ENCODE measurements at regions not wholly inside any gene's neighbourhood (a gene's known extent, or its start where the extent isn't known, plus 50 kb on each side); places are given as distances from the start of the nearest gene placed in this dataset.

- no peak for TF ChIP-seq CTCF (IDR thresholded peaks at IDR 0.05; ENCODE audit: low read depth, low read length)
- no peaks in the 10 kb centered on the region for H3K4me1 ChIP-seq (ENCODE audit: low read depth)
- no peak overlapping the region for H3K4me3 ChIP-seq
- no peak overlapping the region for H3K27ac ChIP-seq
- DNase-seq (ENCODE audit: low read depth in 1 of 2, low spot score in 1 of 2), result peak; percentile 2 to 25
- no peaks in the 10 kb centered on the region for H3K36me3 ChIP-seq
- H3K9me3 ChIP-seq (ENCODE audit: low read depth), result no peaks in the 10 kb centered on the region
- H3K27me3 ChIP-seq, result no peaks in the 10 kb centered on the region
Observed at GRCh38 chr5:31107091-31107518, 86.4 kb upstream of the CDH6 start.

DNA sequence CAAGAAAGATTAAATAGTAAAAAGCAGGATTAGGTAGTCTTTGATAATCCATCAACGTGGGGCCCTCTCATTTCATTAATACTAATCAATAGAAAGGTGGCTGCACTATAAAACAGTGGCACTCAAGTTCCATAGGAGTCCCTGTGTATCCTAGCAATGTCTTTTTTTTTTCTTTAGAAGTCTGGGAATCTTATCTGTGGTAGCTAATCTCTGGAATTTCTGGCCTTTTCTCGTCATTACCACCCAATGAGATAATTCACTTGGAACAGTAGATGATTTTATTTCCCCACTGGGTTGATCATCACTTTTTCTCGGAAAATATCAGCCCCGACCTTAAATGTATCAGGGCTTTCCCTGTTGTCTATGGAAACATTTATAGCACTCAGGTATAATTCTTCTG, 86.8 kb upstream of the CDH6 start:
- peak in 1 of 2 donors; percentile 61 for DNase-seq (ENCODE audit: low read depth in 1 of 2, low spot score in 1 of 2)
- no peak overlapping the region for H3K4me3 ChIP-seq

DNA sequence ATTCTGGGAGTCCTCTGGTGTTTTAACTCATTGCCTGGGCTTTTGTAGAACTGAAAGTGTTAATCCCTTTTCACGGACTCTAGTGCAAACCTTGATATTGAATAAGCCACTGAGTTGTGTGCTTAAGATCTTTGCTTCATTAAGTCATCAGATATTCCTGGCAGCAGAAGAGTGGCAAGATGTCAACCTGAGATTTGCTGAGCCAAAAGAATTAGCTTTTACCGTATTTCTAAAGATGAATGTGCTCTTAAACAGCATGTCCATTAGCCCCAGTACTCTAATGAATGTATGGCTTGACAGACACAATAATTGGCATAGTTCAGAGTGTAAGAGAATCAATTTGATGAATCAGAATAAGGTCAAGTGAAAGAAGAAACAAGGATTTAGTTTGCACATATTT, 87.2 kb upstream of the CDH6 start:
- H3K27me3 ChIP-seq, result no peaks in the 10 kb centered on the region
- H3K36me3 ChIP-seq, result no peaks in the 10 kb centered on the region
- no peaks in the 10 kb centered on the region for H3K9me3 ChIP-seq (ENCODE audit: low read depth)
- H3K4me3 ChIP-seq, result no peak overlapping the region
- TF ChIP-seq CTCF (IDR thresholded peaks at IDR 0.05; ENCODE audit: low read depth, low read length), result no peak
- H3K4me1 ChIP-seq (ENCODE audit: low read depth), result no peaks in the 10 kb centered on the region
- DNase-seq (ENCODE audit: low read depth in 1 of 2, low spot score in 1 of 2), result no peak
- no peak overlapping the region for H3K27ac ChIP-seq

More for the DNA sequence above, 86.8 kb upstream of the CDH6 start:
- no peaks in the 10 kb centered on the region for H3K9me3 ChIP-seq (ENCODE audit: low read depth)
- H3K27ac ChIP-seq, result no peak overlapping the region
- TF ChIP-seq CTCF (IDR thresholded peaks at IDR 0.05; ENCODE audit: low read depth, low read length), result no peak
- no peaks in the 10 kb centered on the region for H3K36me3 ChIP-seq
- H3K27me3 ChIP-seq, result no peaks in the 10 kb centered on the region
- H3K4me1 ChIP-seq (ENCODE audit: low read depth), result no peaks in the 10 kb centered on the region

- no peak overlapping the region for H3K4me3 ChIP-seq
- H3K36me3 ChIP-seq, result no peaks in the 10 kb centered on the region
- no peak overlapping the region for H3K27ac ChIP-seq
- no peaks in the 10 kb centered on the region for H3K9me3 ChIP-seq (ENCODE audit: low read depth)
- no peaks in the 10 kb centered on the region for H3K27me3 ChIP-seq
- H3K4me1 ChIP-seq (ENCODE audit: low read depth), result no peaks in the 10 kb centered on the region
- no peak for DNase-seq (ENCODE audit: low read depth in 1 of 2, low spot score in 1 of 2)
- no peak for TF ChIP-seq CTCF (IDR thresholded peaks at IDR 0.05; ENCODE audit: low read depth, low read length)
Observed at GRCh38 chr5:31104775-31105174, 88.7 kb upstream of the CDH6 start.

GRCh38 chr5:31100781-31101310, 92.6 kb upstream of the CDH6 start:
- no peak overlapping the region for H3K27ac ChIP-seq
- DNase-seq (ENCODE audit: low read depth in 1 of 2, low spot score in 1 of 2), result no peak
- no peak overlapping the region for H3K4me3 ChIP-seq
- H3K36me3 ChIP-seq, result no peaks in the 10 kb centered on the region
- no peaks in the 10 kb centered on the region for H3K9me3 ChIP-seq (ENCODE audit: low read depth)
- H3K27me3 ChIP-seq, result no peaks in the 10 kb centered on the region
- no peaks in the 10 kb centered on the region for H3K4me1 ChIP-seq (ENCODE audit: low read depth)
- no peak for TF ChIP-seq CTCF (IDR thresholded peaks at IDR 0.05; ENCODE audit: low read depth, low read length)

Data from cardiac muscle cell (in vitro differentiated cells and primary cell).